DND-41 (cell line): ENCODE measurements at regions not wholly inside any gene's neighbourhood (a gene's known extent, or its start where the extent isn't known, plus 50 kb on each side); places are given as distances from the start of the nearest gene placed in this dataset.

Experiments
- ATAC-seq: fragments of 200-7000 bp; cut with Tn5 transposase; 3 replicates; pipeline ENCODE4 v1.9.1; 2021; ENCODE audit warnings: low read depth; ENCODE audit not compliant: insufficient read depth
- DNase-seq: peaks from one replicate; pipeline ENCODE4 v3.0.0-alpha.2; 2020
- H2AFZ ChIP-seq: 2 replicates; pipeline ENCODE4 v1.6.0; 2012; ENCODE audit warnings: low read depth, low read length
- H3K27ac ChIP-seq: 2 replicates; pipeline ENCODE4 v1.5.1; 2012; ENCODE audit warnings: low read length, inconsistent platforms
- H3K27me3 ChIP-seq: fragments of 200-600 bp; sonication (generic); 2 replicates; pipeline ENCODE4 v1.6.0; 2012; ENCODE audit warnings: low read length, mild to moderate bottlenecking, inconsistent platforms; ENCODE audit not compliant: insufficient read depth, poor library complexity
- H3K36me3 ChIP-seq: 2 replicates; pipeline ENCODE4 v1.5.1; 2012; ENCODE audit warnings: low read length, inconsistent platforms; ENCODE audit not compliant: insufficient read depth
- H3K4me1 ChIP-seq: 2 replicates; pipeline ENCODE4 v1.5.1; 2012; ENCODE audit warnings: mild to moderate bottlenecking, low read length; ENCODE audit not compliant: insufficient read depth
- H3K4me2 ChIP-seq: 2 replicates; pipeline ENCODE4 v1.6.0; 2012; ENCODE audit warnings: mild to moderate bottlenecking, moderate library complexity, low read length, inconsistent platforms; ENCODE audit not compliant: insufficient read depth
- H3K4me3 ChIP-seq, 2 experiments: fragments of 200-600 bp in 1 of 2; shearing (Covaris generic) in 1 of 2; 2 replicates each; pipeline ENCODE4 v1.5.1; 2012 to 2016; ENCODE audit warnings: inconsistent platforms in 2 of 2, low read length in 2 of 2, mild to moderate bottlenecking in 2 of 2, low read depth in 1 of 2, moderate library complexity in 1 of 2
- H3K79me2 ChIP-seq: 2 replicates; pipeline ENCODE4 v1.6.0; 2012; ENCODE audit warnings: low read length, inconsistent platforms; ENCODE audit not compliant: insufficient read depth
- H3K9ac ChIP-seq: 2 replicates; pipeline ENCODE4 v1.6.0; 2012; ENCODE audit warnings: low read depth, mild to moderate bottlenecking, inconsistent platforms, low read length, moderate library complexity
- H3K9me3 ChIP-seq: 2 replicates; pipeline ENCODE4 v1.5.1; 2012; ENCODE audit warnings: low read length, moderate library complexity, mild to moderate bottlenecking, inconsistent platforms; ENCODE audit not compliant: insufficient read depth, severe bottlenecking
- H4K20me1 ChIP-seq: 2 replicates; pipeline ENCODE4 v1.6.0; 2012; ENCODE audit warnings: low read length; ENCODE audit not compliant: insufficient read depth
- CTCF ChIP-seq: IDR thresholded peaks from 2 replicates; pipeline ENCODE4 v1.5.1; 2012; ENCODE audit warnings: borderline replicate concordance, low read length, moderate library complexity, mild to moderate bottlenecking; ENCODE audit not compliant: poor library complexity, severe bottlenecking; ENCODE audit errors: extremely low read depth
- EZH2 ChIP-seq: IDR thresholded peaks from 3 replicates; pipeline ENCODE4 v1.6.1; 2012; ENCODE audit warnings: borderline replicate concordance, low read depth, mild to moderate bottlenecking, moderate library complexity, low read length, inconsistent platforms; ENCODE audit not compliant: severe bottlenecking

- ATAC-seq (no peak), DNase-seq (no peak)
- Histone ChIP-seq H3K27ac (no peak overlapping the region), H4K20me1 (no peaks in the 10 kb centered on the region), H3K4me2 (no peak overlapping the region), H3K79me2 (no peaks in the 10 kb centered on the region), H3K36me3 (no peaks in the 10 kb centered on the region), H3K9me3 (no peaks in the 10 kb centered on the region), H3K4me1 (no peaks in the 10 kb centered on the region), H2AFZ (no peak overlapping the region), H3K9ac (no peak overlapping the region), H3K27me3 (no peaks in the 10 kb centered on the region), H3K4me3 (no peak overlapping the region)
- TF ChIP-seq CTCF (no peak), EZH2 (no peak)
These were observed 295.7 kb upstream of the LMCD1 start for GRCh38 chr3:8205881-8206280.

DNA sequence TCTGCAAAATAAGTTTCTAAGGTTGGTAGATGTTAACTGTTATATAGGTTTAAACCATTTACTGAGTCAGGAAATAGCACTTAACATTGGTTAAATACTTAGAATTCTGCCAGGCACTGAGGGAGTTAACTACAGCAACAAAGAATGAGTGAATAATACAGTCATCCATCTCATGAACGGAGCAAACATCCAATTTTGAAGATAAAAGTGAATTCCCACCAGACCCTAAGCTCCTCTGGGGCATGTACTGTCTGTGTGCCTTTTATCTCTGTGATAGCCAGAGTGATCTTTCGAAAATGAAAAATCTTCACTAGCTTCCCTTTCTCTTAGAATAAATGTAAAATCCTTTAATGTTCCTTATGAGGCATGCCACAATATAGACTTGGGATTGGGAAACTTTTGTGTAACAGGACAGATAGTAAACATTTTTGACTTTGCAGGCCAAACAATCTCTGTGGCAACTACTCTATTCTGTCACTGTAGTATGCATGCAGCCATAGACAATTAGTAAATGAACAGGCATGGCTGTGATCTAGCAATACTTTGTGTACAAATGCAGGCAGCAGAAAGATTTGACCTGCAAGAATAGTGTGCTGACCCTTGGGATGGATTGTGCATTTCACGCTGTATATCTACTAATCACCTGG lies 294.5 kb upstream of the LMCD1 start:
- no peak overlapping the region for H3K4me3 ChIP-seq
- no peak overlapping the region for H3K27ac ChIP-seq
- no peaks in the 10 kb centered on the region for H3K4me1 ChIP-seq
- no peaks in the 10 kb centered on the region for H3K36me3 ChIP-seq
- ATAC-seq (no peak), DNase-seq (no peak)
- no peak overlapping the region for H3K9ac ChIP-seq
- H3K79me2 ChIP-seq: no peaks in the 10 kb centered on the region
- no peak overlapping the region for H3K4me2 ChIP-seq
- H2AFZ ChIP-seq: no peak overlapping the region
- no peaks in the 10 kb centered on the region for H4K20me1 ChIP-seq
- H3K9me3 ChIP-seq: no peaks in the 10 kb centered on the region
- no peaks in the 10 kb centered on the region for H3K27me3 ChIP-seq
- no peak for TF ChIP-seq EZH2

- no peak overlapping the region for H3K4me3 ChIP-seq
- TF ChIP-seq EZH2 (no peak), CTCF (no peak)
- no peaks in the 10 kb centered on the region for H3K9me3 ChIP-seq
- no peak for ATAC-seq
- DNase-seq: no peak
- no peaks in the 10 kb centered on the region for H3K79me2 ChIP-seq
- H3K9ac ChIP-seq: no peak overlapping the region
- H3K27ac ChIP-seq: no peak overlapping the region
- no peak overlapping the region for H2AFZ ChIP-seq
- no peaks in the 10 kb centered on the region for H3K27me3 ChIP-seq
- no peaks in the 10 kb centered on the region for H3K4me1 ChIP-seq
- H3K36me3 ChIP-seq: no peaks in the 10 kb centered on the region
- H3K4me2 ChIP-seq: no peak overlapping the region
- no peaks in the 10 kb centered on the region for H4K20me1 ChIP-seq
These were observed 290.7 kb upstream of the LMCD1 start for GRCh38 chr3:8210882-8211341.

- Histone ChIP-seq H4K20me1 (no peaks in the 10 kb centered on the region), H2AFZ (no peak overlapping the region)
- TF ChIP-seq EZH2: no peak
- TF ChIP-seq CTCF: no peak
These were observed 288.8 kb upstream of the LMCD1 start for GRCh38 chr3:8212794-8213193.

More at GRCh38 chr3:8212794-8213193, 288.8 kb upstream of the LMCD1 start:
- Histone ChIP-seq H3K36me3 (no peaks in the 10 kb centered on the region), H3K27ac (no peak overlapping the region), H3K9ac (no peak overlapping the region), H3K27me3 (no peaks in the 10 kb centered on the region), H3K9me3 (no peaks in the 10 kb centered on the region), H3K4me3 (no peak overlapping the region), H3K4me2 (no peak overlapping the region), H3K4me1 (no peaks in the 10 kb centered on the region), H3K79me2 (no peaks in the 10 kb centered on the region)
- DNase-seq (no peak), ATAC-seq (no peak)
